H1 (cell line): ENCODE measurements at regions not wholly inside any gene's neighbourhood (a gene's known extent, or its start where the extent isn't known, plus 50 kb on each side); places are given as distances from the start of the nearest gene placed in this dataset.

ENCODE experiments used
- CTCF ChIA-PET: fragments of 300-600 bp; sonication (Branson Sonifier 250); formaldehyde crosslinking; loops from one replicate; lab custom pipeline; 2021; ENCODE audit not compliant: partially characterized antibody; lab: Charles Lee
- POLR2A ChIA-PET: fragments of 300-600 bp; sonication (Branson Sonifier 250); formaldehyde crosslinking; loops from one replicate; lab custom pipeline; 2021; ENCODE audit warnings: inconsistent platforms; ENCODE audit not compliant: partially characterized antibody; lab: Charles Lee
- DNase-seq, 2 experiments: peaks; one replicate each; pipeline versions ENCODE4 v3.0.0 to v3.0.0-alpha.2; 2010 to 2022; ENCODE audit warnings: low spot score in 2 of 2, low read depth in 1 of 2, mixed read lengths in 1 of 2
- FAIRE-seq: peaks from 2 replicates; lab custom pipeline; 2011; peaks lifted over from hg19 to GRCh38; lab: Jason Lieb, UNC
- H2AFZ ChIP-seq: 2 replicates; pipeline ENCODE4 v1.8.1; 2012; ENCODE audit warnings: low read length, inconsistent platforms
- H2AK5ac ChIP-seq: 2 replicates; pipeline ENCODE4 v1.6.1; 2013; ENCODE audit warnings: low read depth, low read length
- H2BK120ac ChIP-seq: replicated peaks from 2 replicates; pipeline ENCODE3; 2013; ENCODE audit warnings: low read depth, low read length, inconsistent platforms
- H2BK12ac ChIP-seq: 2 replicates; pipeline ENCODE4 v1.6.1; 2013; ENCODE audit warnings: low read depth, low read length
- H2BK15ac ChIP-seq: 2 replicates; pipeline ENCODE4 v1.6.1; 2013; ENCODE audit warnings: low read length
- H2BK20ac ChIP-seq: 2 replicates; pipeline ENCODE4 v1.6.1; 2013; ENCODE audit warnings: low read length
- H2BK5ac ChIP-seq: 2 replicates; pipeline ENCODE4 v1.6.1; 2013; ENCODE audit warnings: low read depth, low read length
- H3K14ac ChIP-seq: 2 replicates; pipeline ENCODE4 v1.6.1; 2013; ENCODE audit warnings: inconsistent platforms; ENCODE audit not compliant: insufficient read length
- H3K18ac ChIP-seq: 2 replicates; pipeline ENCODE4 v1.6.1; 2013; ENCODE audit warnings: low read length; ENCODE audit errors: extremely low read depth
- H3K23ac ChIP-seq: 2 replicates; pipeline ENCODE4 v1.6.1; 2013; ENCODE audit warnings: inconsistent platforms; ENCODE audit not compliant: insufficient read length
- H3K23me2 ChIP-seq: 2 replicates; pipeline ENCODE4 v1.6.1; 2013; ENCODE audit warnings: low read depth, low read length
- H3K27ac ChIP-seq: 2 replicates; pipeline ENCODE4 v1.6.1; 2011; ENCODE audit warnings: low read depth, low read length, inconsistent platforms
- H3K27me3 ChIP-seq, 4 experiments: replicated peaks in 1 of 4; 1 replicate in 1 of 4; 2 replicates in 3 of 4; pipeline versions ENCODE4 v1.6.1 to v1.8.1; 2011 to 2013; ENCODE audit warnings: low read length in 3 of 4, mild to moderate bottlenecking in 3 of 4, inconsistent platforms in 2 of 4, mixed read lengths in 2 of 4, moderate library complexity in 1 of 4; ENCODE audit not compliant: control insufficient read depth in 3 of 4, insufficient read depth in 3 of 4; ENCODE audit errors: extremely low read depth in 1 of 4
- H3K36me3 ChIP-seq, 4 experiments: 2 replicates each; pipeline versions ENCODE4 v1.6.1 to v1.8.1; 2011 to 2013; ENCODE audit warnings: mild to moderate bottlenecking in 4 of 4, low read length in 3 of 4, moderate library complexity in 2 of 4, control low read depth in 1 of 4, inconsistent platforms in 1 of 4; ENCODE audit not compliant: insufficient read depth in 4 of 4, control insufficient read depth in 2 of 4
- H3K4ac ChIP-seq: replicated peaks from 2 replicates; pipeline ENCODE3; 2013; ENCODE audit warnings: low read length, low read depth, mixed read lengths, inconsistent platforms; ENCODE audit not compliant: insufficient read length
- H3K4me1 ChIP-seq, 4 experiments: replicated peaks in 1 of 4; 1 replicate in 1 of 4; 2 replicates in 3 of 4; pipeline versions ENCODE4 v1.6.1 to v1.8.1; 2011 to 2013; ENCODE audit warnings: low read length in 3 of 4, inconsistent platforms in 2 of 4, mixed read lengths in 1 of 4; ENCODE audit not compliant: insufficient read depth in 4 of 4, control insufficient read depth in 3 of 4
- H3K4me2 ChIP-seq, 2 experiments: 2 replicates each; pipeline versions ENCODE4 v1.6.1 to v1.8.1; 2011 to 2013; ENCODE audit warnings: low read depth in 2 of 2, low read length in 2 of 2, control low read depth in 1 of 2, inconsistent platforms in 1 of 2, mild to moderate bottlenecking in 1 of 2; ENCODE audit not compliant: insufficient read depth in 1 of 2
- H3K4me3 ChIP-seq, 4 experiments: fragments of 200-600, 300-600 bp in 1 of 4; sonication (generic), shearing (Covaris generic), sonication (Bioruptor Twin) in 1 of 4; 2 replicates each; pipeline versions ENCODE4 v1.5.1 to v1.8.1; 2011 to 2016; ENCODE audit warnings: low read length in 4 of 4, low read depth in 3 of 4, control low read depth in 2 of 4, inconsistent platforms in 2 of 4, mild to moderate bottlenecking in 2 of 4, mixed read lengths in 1 of 4, moderate library complexity in 1 of 4; ENCODE audit not compliant: insufficient read depth in 2 of 4; ENCODE audit errors: extremely low read depth in 1 of 4
- H3K56ac ChIP-seq: replicated peaks from 2 replicates; pipeline ENCODE3; 2013; ENCODE audit warnings: low read depth, mild to moderate bottlenecking, mixed read lengths, low read length, inconsistent platforms; ENCODE audit not compliant: insufficient read length
- H3K79me1 ChIP-seq: 2 replicates; pipeline ENCODE4 v1.6.1; 2013; ENCODE audit warnings: low read depth, low read length, control low read depth
- H3K79me2 ChIP-seq, 2 experiments: 2 replicates each; pipeline versions ENCODE4 v1.6.1 to v1.8.1; 2012 to 2013; ENCODE audit warnings: low read length in 2 of 2, mild to moderate bottlenecking in 2 of 2, inconsistent platforms in 1 of 2; ENCODE audit not compliant: insufficient read depth in 2 of 2, control insufficient read depth in 1 of 2
- H3K9ac ChIP-seq, 4 experiments: replicated peaks in 1 of 4; 1 replicate in 1 of 4; 2 replicates in 3 of 4; pipeline versions ENCODE4 v1.6.1 to v1.8.1; 2011 to 2013; ENCODE audit warnings: low read depth in 3 of 4, low read length in 3 of 4, control low read depth in 2 of 4, mild to moderate bottlenecking in 2 of 4, moderate library complexity in 2 of 4, inconsistent platforms in 1 of 4; ENCODE audit errors: extremely low read depth in 1 of 4
- H3K9me3 ChIP-seq, 2 experiments: 2 replicates each; pipeline versions ENCODE4 v1.6.1 to v1.8.1; 2012 to 2013; ENCODE audit warnings: mild to moderate bottlenecking in 2 of 2, moderate library complexity in 2 of 2, control low read depth in 1 of 2, inconsistent platforms in 1 of 2, low read depth in 1 of 2, low read length in 1 of 2, mixed read lengths in 1 of 2; ENCODE audit not compliant: insufficient read depth in 2 of 2
- H4K20me1 ChIP-seq, 2 experiments: replicated peaks in 1 of 2; 2 replicates each; pipeline versions ENCODE3 to v1.8.1; 2011 to 2013; ENCODE audit warnings: inconsistent platforms in 2 of 2, low read length in 2 of 2, mild to moderate bottlenecking in 1 of 2; ENCODE audit not compliant: insufficient read depth in 2 of 2, control insufficient read depth in 1 of 2
- H4K5ac ChIP-seq: 2 replicates; pipeline ENCODE4 v1.6.1; 2013; ENCODE audit warnings: low read length, low read depth, mixed read lengths, inconsistent platforms; ENCODE audit not compliant: insufficient read length
- H4K8ac ChIP-seq: 2 replicates; pipeline ENCODE4 v1.8.0; 2013; ENCODE audit warnings: mild to moderate bottlenecking, moderate library complexity, low read length, inconsistent platforms; ENCODE audit not compliant: insufficient read depth; ENCODE audit errors: extremely low read depth
- H4K91ac ChIP-seq: replicated peaks from 2 replicates; pipeline ENCODE3; 2013; ENCODE audit warnings: low read length, mixed read lengths, inconsistent platforms; ENCODE audit not compliant: insufficient read length
- CBX8 ChIP-seq: fragments of 300-800, 300-1000 bp; sonication (generic); IDR thresholded peaks from 2 replicates; pipeline ENCODE4 v1.7.1; 2016; ENCODE audit warnings: low read depth, low read length, borderline replicate concordance
- CEBPB ChIP-seq: IDR thresholded peaks from 2 replicates; pipeline ENCODE4 v1.6.1; 2012; ENCODE audit warnings: low read depth, low read length
- CHD2 ChIP-seq: IDR thresholded peaks from 2 replicates; pipeline ENCODE4 v1.6.1; 2012; ENCODE audit warnings: low read length, improper control_type of control experiment
- CTCF ChIP-seq, 3 experiments: IDR thresholded peaks; 1 replicate in 2 of 3; 2 replicates in 1 of 3; pipeline versions ENCODE4 v1.5.1 to v1.6.1; 2011; ENCODE audit warnings: low read length in 3 of 3, mild to moderate bottlenecking in 3 of 3, inconsistent platforms in 2 of 3, low read depth in 1 of 3, moderate library complexity in 1 of 3; ENCODE audit not compliant: insufficient read depth in 1 of 3; ENCODE audit errors: control extremely low read depth in 1 of 3
- HDAC2 ChIP-seq, 2 experiments: fragments of 300-600 bp in 1 of 2; sonication (generic) in 1 of 2; IDR thresholded peaks; 2 replicates each; pipeline ENCODE4 v1.6.1; 2011 to 2012; ENCODE audit warnings: low read depth in 2 of 2, low read length in 2 of 2, mild to moderate bottlenecking in 2 of 2, moderate library complexity in 2 of 2, borderline replicate concordance in 1 of 2, inconsistent platforms in 1 of 2
- KDM5A ChIP-seq: fragments of 200-600 bp; IDR thresholded peaks from 2 replicates; pipeline ENCODE4 v1.7.1; 2012; ENCODE audit warnings: mild to moderate bottlenecking, low read length, inconsistent platforms, mixed read lengths
- POLR2AphosphoS5 ChIP-seq: IDR thresholded peaks from 2 replicates; pipeline ENCODE4 v1.6.1; 2011; ENCODE audit warnings: low read depth, low read length
- SIX5 ChIP-seq: IDR thresholded peaks from 2 replicates; pipeline ENCODE4 v1.6.1; 2011; ENCODE audit warnings: mild to moderate bottlenecking, low read depth, low read length
- SUZ12 ChIP-seq: fragments of 200-600 bp; sonication (generic); IDR thresholded peaks from 2 replicates; pipeline ENCODE4 v1.6.1; 2012; ENCODE audit warnings: mild to moderate bottlenecking, inconsistent platforms, low read length, moderate library complexity, mixed read lengths
- TAF1 ChIP-seq: IDR thresholded peaks from 2 replicates; pipeline ENCODE4 v1.6.1; 2011; ENCODE audit warnings: mild to moderate bottlenecking, low read depth, low read length
- USF2 ChIP-seq: IDR thresholded peaks from 2 replicates; pipeline ENCODE4 v1.6.1; 2011; ENCODE audit warnings: low read length, improper control_type of control experiment
- WGBS, 2 experiments: shearing (Covaris generic) in 1 of 2; methylation state at CpG; one replicate each; pipeline versions ENCODE4 v1.1.6 to v1.1.7; 2013 to 2015; ENCODE audit warnings: low lambda C conversion rate in 2 of 2, mixed read lengths in 2 of 2, inconsistent platforms in 1 of 2, low coverage in 1 of 2, missing lambda C conversion rate in 1 of 2; ENCODE audit not compliant: insufficient replicate concordance in 2 of 2, insufficient coverage in 1 of 2, insufficient read length in 1 of 2; ENCODE audit errors: extremely low coverage in 1 of 2, missing lambda C conversion rate in 1 of 2; 5-methylcytosine and 5-hydroxymethylcytosine counted together

GRCh38 chr7:79741684-79742083, 288.2 kb upstream of the MAGI2 start:
- H4K8ac ChIP-seq: no peak overlapping the region
- H3K79me1 ChIP-seq: no peaks in the 10 kb centered on the region
- no peaks in the 10 kb centered on the region for H3K79me2 ChIP-seq
- H3K27me3 ChIP-seq: no peaks in the 10 kb centered on the region
- H3K9me3 ChIP-seq: no peaks in the 10 kb centered on the region
- FAIRE-seq: no peak
- H4K5ac ChIP-seq: no peak overlapping the region
- DNase-seq: no peak
- WGBS, 2 experiments: 56% methylated on average over 3 of the region's 3 CpGs; no CpG with 5 or more reads in 1 of the 2 experiments
- H2BK120ac ChIP-seq: no peak overlapping the region
- no peaks in the 10 kb centered on the region for H3K23me2 ChIP-seq
- no peak overlapping the region for H4K91ac ChIP-seq
- no peak overlapping the region for H2AFZ ChIP-seq
- ChIA-PET POLR2A (no interaction called here), CTCF (interaction anchor here (0.7 to 2.6 kb wide), 19 partner anchors 15 to 1240 kb away, joined by 3 to 10 read pairs (median 3); no protein-coding TSS in a partner anchor)
- no peak overlapping the region for H3K56ac ChIP-seq
- H3K23ac ChIP-seq: no peak overlapping the region
- no peaks in the 10 kb centered on the region for H3K4me1 ChIP-seq
- H3K4ac ChIP-seq: no peak overlapping the region
- no peak overlapping the region for H3K4me2 ChIP-seq
- H3K36me3 ChIP-seq: no peaks in the 10 kb centered on the region
- no peak overlapping the region for H2BK15ac ChIP-seq
- no peak overlapping the region for H3K27ac ChIP-seq
- H3K18ac ChIP-seq: no peak overlapping the region
- H3K14ac ChIP-seq: no peak overlapping the region
- H4K20me1 ChIP-seq: no peaks in the 10 kb centered on the region
- no peak overlapping the region for H2AK5ac ChIP-seq
- no peak overlapping the region for H2BK20ac ChIP-seq
- H2BK5ac ChIP-seq: no peak overlapping the region
- H3K9ac ChIP-seq: no peak overlapping the region
- H2BK12ac ChIP-seq: no peak overlapping the region
- H3K4me3 ChIP-seq: no peak overlapping the region
- TF ChIP-seq KDM5A (no peak), CTCF (IDR thresholded peaks at IDR 0.05; ENCODE audit: control extremely low read depth in 1 of 3, insufficient read depth in 1 of 3, low read depth in 1 of 3, low read length in 3 of 3) (peak in 2 of 3 experiments; percentile 52; a peak in 3 of 4 replicates), SIX5 (no peak), SUZ12 (no peak), CBX8 (no peak), HDAC2 (IDR thresholded peaks at IDR 0.05; ENCODE audit: borderline replicate concordance in 1 of 2, low read depth in 2 of 2, low read length in 2 of 2) (no peak), CHD2 (no peak), CEBPB (no peak), TAF1 (no peak), USF2 (no peak), POLR2AphosphoS5 (no peak)
